Endodermal cell (in vitro differentiated cells): ENCODE measurements at regions not wholly inside any gene's neighbourhood (a gene's known extent, or its start where the extent isn't known, plus 50 kb on each side); places are given as distances from the start of the nearest gene placed in this dataset.

Experiments used
- DNase-seq: peaks from one replicate; pipeline ENCODE4 v3.0.0-alpha.2; 2017
- H3K27ac ChIP-seq: 2 replicates; pipeline ENCODE4 v1.5.1; 2013; ENCODE audit warnings: mild to moderate bottlenecking, low read depth, low read length, moderate library complexity
- H3K27me3 ChIP-seq: 2 replicates; pipeline ENCODE4 v1.6.1; 2013; ENCODE audit warnings: mild to moderate bottlenecking, low read length, moderate library complexity; ENCODE audit not compliant: insufficient read depth, control insufficient read depth, poor library complexity, severe bottlenecking
- H3K36me3 ChIP-seq: 2 replicates; pipeline ENCODE4 v1.7.0; 2013; ENCODE audit warnings: mild to moderate bottlenecking, low read length, moderate library complexity; ENCODE audit not compliant: control insufficient read depth, insufficient read depth
- H3K4me1 ChIP-seq: one replicate; pipeline ENCODE4 v1.7.0; 2013; ENCODE audit warnings: low read length; ENCODE audit not compliant: control insufficient read depth, insufficient read depth
- H3K4me3 ChIP-seq: 2 replicates; pipeline ENCODE4 v1.5.1; 2013; ENCODE audit warnings: mild to moderate bottlenecking, low read length, moderate library complexity
- H3K9ac ChIP-seq: 2 replicates; pipeline ENCODE4 v1.6.1; 2013; ENCODE audit warnings: mild to moderate bottlenecking, low read length, moderate library complexity; ENCODE audit not compliant: poor library complexity, severe bottlenecking; ENCODE audit errors: extremely low read depth
- H3K9me3 ChIP-seq: 2 replicates; pipeline ENCODE4 v1.6.1; 2013; ENCODE audit warnings: mild to moderate bottlenecking, low read length, moderate library complexity; ENCODE audit not compliant: control insufficient read depth
- H3K27ac Mint-ChIP-seq: 2 replicates; pipeline ENCODE4 v1.8.0; 2020; ENCODE audit warnings: mixed read lengths
- H3K27me3 Mint-ChIP-seq: 2 replicates; pipeline ENCODE4 v1.8.0; 2021; ENCODE audit warnings: mild to moderate bottlenecking, mixed read lengths; ENCODE audit not compliant: insufficient read depth
- H3K36me3 Mint-ChIP-seq: 2 replicates; pipeline ENCODE4 v1.8.0; 2020; ENCODE audit warnings: low read depth, mixed read lengths
- H3K4me1 Mint-ChIP-seq: 2 replicates; pipeline ENCODE4 v1.8.0; 2020; ENCODE audit warnings: mixed read lengths
- H3K4me3 Mint-ChIP-seq: 2 replicates; pipeline ENCODE4 v1.8.0; 2020; ENCODE audit warnings: mild to moderate bottlenecking, moderate library complexity, mixed read lengths
- H3K9me3 Mint-ChIP-seq: 2 replicates; pipeline ENCODE4 v1.8.0; 2020; ENCODE audit warnings: mild to moderate bottlenecking, mixed read lengths
- WGBS, 2 experiments: methylation state at CpG; one replicate each; pipeline versions ENCODE4 v1.1.5 to v1.1.7; 2013; ENCODE audit warnings: missing lambda C conversion rate in 2 of 2, mixed read lengths in 1 of 2; ENCODE audit not compliant: insufficient coverage in 1 of 2, insufficient read length in 1 of 2; 5-methylcytosine and 5-hydroxymethylcytosine counted together
- TF ChIP-seq, protein P1 (sequence below): fragments of 200-600 bp; sonication (generic); conservative IDR thresholded peaks from 2 replicates; pipeline ENCODE4 v1.5.0; 2021; ENCODE audit warnings: antibody characterized with exemption, mild to moderate bottlenecking

DNA sequence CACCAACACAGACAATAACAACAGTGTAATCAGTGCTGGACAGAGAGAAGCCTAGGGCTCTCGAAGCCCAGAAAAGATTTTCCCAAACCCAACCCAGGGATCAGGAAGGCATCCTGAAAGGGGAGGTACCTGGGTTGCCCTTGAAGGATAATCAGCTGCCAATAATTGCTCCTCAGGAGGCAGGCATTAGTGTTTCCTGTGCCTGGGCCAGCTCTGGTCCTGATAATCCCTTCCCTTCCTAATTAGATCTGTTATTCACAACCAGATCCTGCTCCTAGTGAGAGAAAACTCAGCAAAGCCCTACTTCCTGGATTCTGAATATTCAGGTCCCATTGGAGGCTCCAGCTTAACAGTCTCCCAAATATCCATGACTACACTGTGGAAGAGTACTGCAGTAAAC, 117.4 kb downstream of the DMRTA2 start:
- Histone ChIP-seq H3K9me3 (no peaks in the 10 kb centered on the region), H3K36me3 (no peaks in the 10 kb centered on the region), H3K27me3 (no peaks in the 10 kb centered on the region), H3K9ac (no peak overlapping the region), H3K27ac (no peak overlapping the region), H3K4me1 (no peaks in the 10 kb centered on the region), H3K4me3 (no peak overlapping the region)
- Mint-ChIP-seq H3K9me3 (no peaks in the 10 kb centered on the region), H3K4me1 (peaks cover 7% of the 10 kb centered on the region), H3K4me3 (no peak overlapping the region), H3K27me3 (no peaks in the 10 kb centered on the region), H3K36me3 (no peaks in the 10 kb centered on the region), H3K27ac (no peak overlapping the region)
- TF ChIP-seq, protein P1, sequence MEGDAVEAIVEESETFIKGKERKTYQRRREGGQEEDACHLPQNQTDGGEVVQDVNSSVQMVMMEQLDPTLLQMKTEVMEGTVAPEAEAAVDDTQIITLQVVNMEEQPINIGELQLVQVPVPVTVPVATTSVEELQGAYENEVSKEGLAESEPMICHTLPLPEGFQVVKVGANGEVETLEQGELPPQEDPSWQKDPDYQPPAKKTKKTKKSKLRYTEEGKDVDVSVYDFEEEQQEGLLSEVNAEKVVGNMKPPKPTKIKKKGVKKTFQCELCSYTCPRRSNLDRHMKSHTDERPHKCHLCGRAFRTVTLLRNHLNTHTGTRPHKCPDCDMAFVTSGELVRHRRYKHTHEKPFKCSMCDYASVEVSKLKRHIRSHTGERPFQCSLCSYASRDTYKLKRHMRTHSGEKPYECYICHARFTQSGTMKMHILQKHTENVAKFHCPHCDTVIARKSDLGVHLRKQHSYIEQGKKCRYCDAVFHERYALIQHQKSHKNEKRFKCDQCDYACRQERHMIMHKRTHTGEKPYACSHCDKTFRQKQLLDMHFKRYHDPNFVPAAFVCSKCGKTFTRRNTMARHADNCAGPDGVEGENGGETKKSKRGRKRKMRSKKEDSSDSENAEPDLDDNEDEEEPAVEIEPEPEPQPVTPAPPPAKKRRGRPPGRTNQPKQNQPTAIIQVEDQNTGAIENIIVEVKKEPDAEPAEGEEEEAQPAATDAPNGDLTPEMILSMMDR = no peak
- 71 to 76% methylated on average over 1 of the region's 1 CpG for WGBS, 2 experiments
- DNase-seq = no peak

DNA sequence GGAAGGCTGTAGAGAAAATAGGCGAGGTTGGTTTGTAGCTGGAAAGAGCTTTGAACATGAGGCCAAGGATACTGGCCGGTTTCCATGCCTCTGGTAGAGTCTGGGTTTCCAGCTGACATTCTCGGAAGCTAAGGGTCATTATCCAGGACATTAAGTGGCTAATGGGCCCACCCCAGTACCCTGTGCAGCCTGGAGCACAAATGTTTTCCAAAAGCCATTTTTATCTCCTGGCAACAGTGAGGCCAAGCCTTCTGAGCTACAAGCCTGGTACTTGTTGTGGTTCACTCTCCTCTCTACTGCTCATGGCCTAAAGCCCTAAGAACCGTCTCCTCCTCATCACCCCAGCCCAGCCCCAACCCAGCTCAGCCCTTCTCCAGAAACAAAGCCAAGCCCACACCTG, 122.9 kb downstream of the DMRTA2 start:
- Histone ChIP-seq H3K27me3 (no peaks in the 10 kb centered on the region), H3K9ac (no peak overlapping the region), H3K4me1 (no peaks in the 10 kb centered on the region), H3K4me3 (no peak overlapping the region), H3K36me3 (no peaks in the 10 kb centered on the region), H3K27ac (no peak overlapping the region), H3K9me3 (peaks cover 5% of the 10 kb centered on the region)
- Mint-ChIP-seq H3K9me3 (no peaks in the 10 kb centered on the region), H3K4me3 (no peak overlapping the region), H3K27me3 (peaks cover 7% of the 10 kb centered on the region), H3K4me1 (no peaks in the 10 kb centered on the region), H3K27ac (no peak overlapping the region), H3K36me3 (no peaks in the 10 kb centered on the region)
- DNase-seq = no peak
- WGBS, 2 experiments = 72 to 76% methylated on average over 3 to 4 of the region's 4 CpGs
- TF ChIP-seq, protein P1 = no peak

DNA sequence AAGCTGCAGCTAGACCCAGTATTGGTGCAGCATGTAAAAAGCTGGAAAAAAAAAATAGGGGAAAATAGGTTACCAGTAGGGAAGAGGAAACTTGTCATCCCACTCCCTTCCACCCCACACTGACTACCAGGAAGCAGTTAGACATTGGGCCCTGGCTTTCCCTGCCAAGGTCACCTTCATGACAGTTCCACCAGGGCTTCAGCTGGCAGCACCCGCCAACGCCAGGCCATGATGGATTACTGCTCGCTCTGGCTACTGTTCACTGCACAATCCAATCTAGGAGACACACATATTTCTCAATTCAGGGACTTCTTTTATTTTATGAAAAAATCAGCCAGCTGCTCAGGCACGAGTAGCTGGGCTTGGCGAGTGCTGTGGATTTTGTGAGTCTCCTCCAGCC, 127.7 kb downstream of the DMRTA2 start:
- H3K27me3 Mint-ChIP-seq = peaks cover 12% of the 10 kb centered on the region
- H3K4me3 Mint-ChIP-seq = no peak overlapping the region
- no peaks in the 10 kb centered on the region for H3K4me1 Mint-ChIP-seq
- H3K27ac ChIP-seq = no peak overlapping the region
- DNase-seq = no peak
- no peaks in the 10 kb centered on the region for H3K36me3 ChIP-seq
- TF ChIP-seq, protein P1 = no peak
- no peak overlapping the region for H3K9ac ChIP-seq
- no peak overlapping the region for H3K27ac Mint-ChIP-seq
- H3K4me1 ChIP-seq = no peaks in the 10 kb centered on the region
- no peaks in the 10 kb centered on the region for H3K9me3 Mint-ChIP-seq
- no peaks in the 10 kb centered on the region for H3K27me3 ChIP-seq
- no peak overlapping the region for H3K4me3 ChIP-seq
- H3K9me3 ChIP-seq = peaks cover 5% of the 10 kb centered on the region
- H3K36me3 Mint-ChIP-seq = no peaks in the 10 kb centered on the region
- 80 to 81% methylated on average over 1 to 5 of the region's 5 CpGs for WGBS, 2 experiments
